ENCODE measurements at regions not wholly inside any gene's neighbourhood (a gene's known extent, or its start where the extent isn't known, plus 50 kb on each side); places are given as distances from the start of the nearest gene placed in this dataset.

DNA sequence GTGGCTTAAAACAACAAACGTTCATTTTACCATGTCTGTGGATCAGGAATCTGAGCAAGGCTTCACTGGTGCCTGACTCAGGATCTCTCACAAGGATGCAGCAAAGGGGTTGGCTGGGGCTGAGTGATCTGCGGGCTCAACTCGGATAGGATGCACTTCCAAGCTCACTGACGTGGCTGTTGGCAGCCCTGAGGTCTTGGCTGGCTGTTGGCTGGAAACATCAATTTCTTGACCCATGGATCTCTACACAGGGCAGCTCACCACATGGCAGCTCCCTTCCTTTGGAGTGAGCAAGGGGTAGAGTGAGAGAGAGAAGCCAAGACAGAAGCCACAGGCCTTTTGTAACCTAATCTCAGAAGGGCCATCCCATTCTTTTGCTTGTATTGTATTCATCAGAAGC is 202.1 kb downstream of the NXNL2 start:
- TF ChIP-seq POLR2A (IDR thresholded peaks at IDR 0.05; ENCODE audit: low read length), result no peak
- TF ChIP-seq, protein P1, sequence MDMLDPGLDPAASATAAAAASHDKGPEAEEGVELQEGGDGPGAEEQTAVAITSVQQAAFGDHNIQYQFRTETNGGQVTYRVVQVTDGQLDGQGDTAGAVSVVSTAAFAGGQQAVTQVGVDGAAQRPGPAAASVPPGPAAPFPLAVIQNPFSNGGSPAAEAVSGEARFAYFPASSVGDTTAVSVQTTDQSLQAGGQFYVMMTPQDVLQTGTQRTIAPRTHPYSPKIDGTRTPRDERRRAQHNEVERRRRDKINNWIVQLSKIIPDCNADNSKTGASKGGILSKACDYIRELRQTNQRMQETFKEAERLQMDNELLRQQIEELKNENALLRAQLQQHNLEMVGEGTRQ (IDR thresholded peaks at IDR 0.05), result no peak
- no peak for TF ChIP-seq FOSL2 (IDR thresholded peaks at IDR 0.05)
- TF ChIP-seq FOSL2 (CRISPR knock-in tag; IDR thresholded peaks at IDR 0.05), result no peak
- TF ChIP-seq SMC3 (IDR thresholded peaks at IDR 0.05), result no peak
- TF ChIP-seq, protein P2, sequence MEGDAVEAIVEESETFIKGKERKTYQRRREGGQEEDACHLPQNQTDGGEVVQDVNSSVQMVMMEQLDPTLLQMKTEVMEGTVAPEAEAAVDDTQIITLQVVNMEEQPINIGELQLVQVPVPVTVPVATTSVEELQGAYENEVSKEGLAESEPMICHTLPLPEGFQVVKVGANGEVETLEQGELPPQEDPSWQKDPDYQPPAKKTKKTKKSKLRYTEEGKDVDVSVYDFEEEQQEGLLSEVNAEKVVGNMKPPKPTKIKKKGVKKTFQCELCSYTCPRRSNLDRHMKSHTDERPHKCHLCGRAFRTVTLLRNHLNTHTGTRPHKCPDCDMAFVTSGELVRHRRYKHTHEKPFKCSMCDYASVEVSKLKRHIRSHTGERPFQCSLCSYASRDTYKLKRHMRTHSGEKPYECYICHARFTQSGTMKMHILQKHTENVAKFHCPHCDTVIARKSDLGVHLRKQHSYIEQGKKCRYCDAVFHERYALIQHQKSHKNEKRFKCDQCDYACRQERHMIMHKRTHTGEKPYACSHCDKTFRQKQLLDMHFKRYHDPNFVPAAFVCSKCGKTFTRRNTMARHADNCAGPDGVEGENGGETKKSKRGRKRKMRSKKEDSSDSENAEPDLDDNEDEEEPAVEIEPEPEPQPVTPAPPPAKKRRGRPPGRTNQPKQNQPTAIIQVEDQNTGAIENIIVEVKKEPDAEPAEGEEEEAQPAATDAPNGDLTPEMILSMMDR (IDR thresholded peaks at IDR 0.05), result no peak
- no peak for TF ChIP-seq MAZ (IDR thresholded peaks at IDR 0.05; ENCODE audit: borderline replicate concordance, low read depth, low read length)
